Left renal pelvis (tissue), 4 donors: ENCODE measurements at regions not wholly inside any gene's neighbourhood (a gene's known extent, or its start where the extent isn't known, plus 50 kb on each side); places are given as distances from the start of the nearest gene placed in this dataset.

Source experiments
- DNase-seq, 4 donors: peaks; one replicate each; pipeline ENCODE4 v3.0.0-alpha.2; 2013; ENCODE audit warnings: low read depth in 4 of 4, low spot score in 3 of 4

- no peak for DNase-seq
Measured at GRCh38 chr12:42819846-42820245, 230.3 kb upstream of the PRICKLE1 start.

DNA sequence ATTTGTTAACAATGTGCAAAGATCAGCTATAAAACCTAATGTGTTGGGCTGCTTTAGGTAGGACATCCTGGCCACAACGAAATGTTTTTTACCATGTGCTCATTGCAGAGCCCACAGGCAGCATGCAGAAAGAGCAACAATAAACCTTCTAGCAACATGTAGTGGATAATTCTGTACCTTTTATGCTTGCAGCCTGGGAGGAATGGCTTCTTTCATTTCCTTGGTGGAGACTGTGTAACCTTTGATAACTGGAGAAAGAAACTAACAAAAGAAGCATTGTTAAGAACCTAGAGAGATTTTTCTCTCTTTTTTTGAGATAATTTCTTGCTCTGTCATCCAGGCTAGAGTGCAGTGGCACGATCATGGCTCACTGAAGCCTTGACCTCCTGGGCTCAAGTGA lies 225.5 kb upstream of the PRICKLE1 start:
- DNase-seq, result no peak

GRCh38 chr12:42812871-42813270 lies 223.3 kb upstream of the PRICKLE1 start:
- no peak for DNase-seq

DNA sequence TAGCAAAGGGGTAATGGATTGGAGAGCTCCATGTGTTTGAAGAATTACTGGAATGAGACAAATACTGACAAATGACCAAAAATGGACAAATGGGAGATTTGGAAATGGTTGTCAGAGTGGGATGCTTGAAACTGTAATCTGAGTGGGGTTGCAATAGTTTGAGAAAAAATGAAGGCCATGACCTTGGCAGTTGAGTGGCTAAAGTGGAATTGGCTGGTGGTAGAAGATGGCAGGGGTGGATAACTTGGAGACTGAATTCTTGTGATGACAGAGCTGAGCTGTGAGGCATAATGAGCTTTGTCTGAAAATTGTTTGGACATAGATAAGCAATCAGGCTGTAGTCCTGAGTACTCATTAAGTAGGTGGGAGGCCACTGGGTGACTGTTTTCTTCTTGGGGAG lies 222.5 kb upstream of the PRICKLE1 start:
- no peak for DNase-seq

GRCh38 chr12:42810006-42810405 lies 220.5 kb upstream of the PRICKLE1 start:
- DNase-seq, result no peak

DNA sequence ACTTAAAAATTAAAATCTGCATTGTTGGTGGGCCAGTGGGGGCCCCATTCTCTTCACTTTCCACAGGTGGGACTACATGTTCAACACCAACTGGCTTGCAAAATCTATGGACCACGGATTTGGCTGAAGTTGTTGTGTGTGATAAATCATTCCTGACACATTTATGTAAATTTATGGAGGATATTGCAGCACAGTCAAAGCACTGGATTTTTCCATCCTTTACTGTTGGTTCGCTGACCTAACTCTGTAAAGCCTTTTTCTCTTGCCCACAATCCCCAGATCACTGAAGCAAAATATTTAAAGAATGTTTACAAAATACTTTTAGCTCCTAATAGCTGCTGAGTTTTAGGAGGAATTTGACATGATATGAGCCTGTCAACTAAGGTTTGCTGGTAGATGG lies 219.7 kb upstream of the PRICKLE1 start:
- no peak for DNase-seq

- no peak for DNase-seq
Measured at GRCh38 chr12:42807766-42808165, 218.2 kb upstream of the PRICKLE1 start.

GRCh38 chr12:42807251-42807650 lies 217.7 kb upstream of the PRICKLE1 start:
- no peak for DNase-seq

DNA sequence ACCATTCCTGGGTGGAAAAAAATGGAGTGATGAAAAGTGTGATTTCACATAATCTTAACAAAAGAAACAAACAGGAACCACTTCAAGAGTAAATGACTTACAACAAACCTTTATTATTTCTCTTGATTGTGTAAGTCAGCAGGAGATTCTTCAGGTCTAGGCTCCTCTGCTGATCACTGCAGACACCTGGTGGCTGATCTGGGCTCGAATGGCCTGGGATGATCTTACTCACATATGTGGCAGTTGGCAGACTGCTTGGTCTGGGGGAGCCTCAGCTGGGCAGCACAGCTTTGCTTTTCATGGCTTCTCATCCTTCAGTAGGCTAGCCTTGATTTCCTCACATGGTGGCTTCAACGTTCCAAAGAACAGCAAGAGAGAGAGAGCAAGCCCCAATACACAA lies 215.4 kb upstream of the PRICKLE1 start:
- no peak for DNase-seq

GRCh38 chr12:42802785-42803189 lies 213.2 kb upstream of the PRICKLE1 start:
- DNase-seq, result no peak

GRCh38 chr12:42801271-42801670 lies 211.7 kb upstream of the PRICKLE1 start:
- no peak for DNase-seq

DNA sequence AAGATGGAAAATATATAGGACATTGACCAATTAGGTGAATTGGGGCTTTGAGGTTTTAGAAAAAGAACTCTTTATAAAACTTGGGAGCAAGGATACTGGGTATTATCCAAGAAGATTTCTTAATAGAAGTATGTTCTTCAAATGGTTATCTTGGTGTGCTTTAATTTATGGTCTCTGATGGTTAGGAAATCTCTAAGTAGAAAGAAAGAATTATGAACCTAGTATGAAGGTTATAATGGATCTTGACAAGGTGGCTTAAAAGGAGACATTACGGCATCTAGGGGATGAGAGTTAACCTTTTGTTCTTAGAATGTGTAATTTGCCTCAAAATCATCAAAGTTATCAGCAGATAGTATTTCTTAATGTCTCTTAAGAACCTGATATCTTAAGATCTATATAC lies 210.4 kb upstream of the PRICKLE1 start:
- DNase-seq, result no peak

- DNase-seq, result no peak
Measured at GRCh38 chr12:42798811-42799438, 209.4 kb upstream of the PRICKLE1 start.

GRCh38 chr12:42794806-42795205 lies 205.3 kb upstream of the PRICKLE1 start:
- no peak for DNase-seq

- no peak for DNase-seq
Measured at GRCh38 chr12:42793166-42793565, 203.6 kb upstream of the PRICKLE1 start.

DNA sequence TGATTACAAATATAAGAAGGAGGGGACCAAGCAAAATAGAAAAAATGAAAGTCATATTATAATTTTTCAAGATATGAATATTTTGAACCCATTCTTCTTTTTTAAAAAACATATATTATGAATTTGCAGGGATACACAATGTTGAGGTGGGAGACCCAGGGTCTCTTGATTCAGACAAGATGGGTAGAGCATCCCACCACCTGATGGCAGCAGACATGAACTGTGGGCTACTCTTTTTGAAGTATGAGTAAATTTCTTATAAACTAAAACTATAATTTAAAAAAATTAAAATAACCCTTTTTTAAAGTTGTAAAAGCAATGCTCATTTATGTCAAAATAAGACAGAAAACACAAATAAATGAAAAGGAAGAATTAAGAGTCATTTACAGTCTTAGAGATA lies 202.7 kb upstream of the PRICKLE1 start:
- no peak for DNase-seq

DNA sequence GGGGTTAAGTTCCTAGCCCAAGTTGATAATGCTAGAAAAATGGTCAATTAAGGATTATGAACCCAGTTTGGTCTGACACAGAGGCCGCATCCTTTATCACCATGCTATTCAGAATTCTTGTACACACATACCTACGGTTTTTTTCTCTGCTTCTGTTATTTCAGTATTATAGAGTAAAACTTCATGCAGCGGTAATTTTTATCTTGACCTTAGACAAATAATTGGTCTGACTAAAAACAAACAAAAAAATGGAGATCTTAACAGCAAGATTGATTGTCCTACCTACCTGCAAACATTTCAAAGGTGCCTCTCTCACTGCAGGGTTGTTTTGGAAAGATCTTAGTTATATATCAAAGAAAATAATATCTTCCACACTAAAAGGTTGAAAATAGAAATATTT lies 201.9 kb upstream of the PRICKLE1 start:
- DNase-seq, result no peak

DNA sequence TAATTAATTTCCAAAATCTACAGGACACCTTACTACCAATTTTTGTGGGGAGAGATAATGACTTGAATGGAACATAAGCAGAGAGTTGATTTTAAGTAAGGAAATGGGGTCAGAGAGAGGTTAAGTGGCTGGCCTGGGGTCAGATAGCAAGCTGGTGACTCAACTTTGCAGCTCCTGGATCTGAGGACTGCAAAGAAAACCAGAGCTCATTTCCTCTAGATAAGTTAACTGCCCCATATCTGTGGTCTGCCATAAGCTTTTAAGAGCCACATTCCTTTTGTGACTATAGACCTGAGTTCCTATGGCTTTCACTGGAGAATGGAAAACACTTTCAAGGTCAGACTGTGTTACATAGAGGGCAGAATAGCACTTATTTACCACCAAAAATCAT lies 201.2 kb upstream of the PRICKLE1 start:
- DNase-seq, result no peak

DNA sequence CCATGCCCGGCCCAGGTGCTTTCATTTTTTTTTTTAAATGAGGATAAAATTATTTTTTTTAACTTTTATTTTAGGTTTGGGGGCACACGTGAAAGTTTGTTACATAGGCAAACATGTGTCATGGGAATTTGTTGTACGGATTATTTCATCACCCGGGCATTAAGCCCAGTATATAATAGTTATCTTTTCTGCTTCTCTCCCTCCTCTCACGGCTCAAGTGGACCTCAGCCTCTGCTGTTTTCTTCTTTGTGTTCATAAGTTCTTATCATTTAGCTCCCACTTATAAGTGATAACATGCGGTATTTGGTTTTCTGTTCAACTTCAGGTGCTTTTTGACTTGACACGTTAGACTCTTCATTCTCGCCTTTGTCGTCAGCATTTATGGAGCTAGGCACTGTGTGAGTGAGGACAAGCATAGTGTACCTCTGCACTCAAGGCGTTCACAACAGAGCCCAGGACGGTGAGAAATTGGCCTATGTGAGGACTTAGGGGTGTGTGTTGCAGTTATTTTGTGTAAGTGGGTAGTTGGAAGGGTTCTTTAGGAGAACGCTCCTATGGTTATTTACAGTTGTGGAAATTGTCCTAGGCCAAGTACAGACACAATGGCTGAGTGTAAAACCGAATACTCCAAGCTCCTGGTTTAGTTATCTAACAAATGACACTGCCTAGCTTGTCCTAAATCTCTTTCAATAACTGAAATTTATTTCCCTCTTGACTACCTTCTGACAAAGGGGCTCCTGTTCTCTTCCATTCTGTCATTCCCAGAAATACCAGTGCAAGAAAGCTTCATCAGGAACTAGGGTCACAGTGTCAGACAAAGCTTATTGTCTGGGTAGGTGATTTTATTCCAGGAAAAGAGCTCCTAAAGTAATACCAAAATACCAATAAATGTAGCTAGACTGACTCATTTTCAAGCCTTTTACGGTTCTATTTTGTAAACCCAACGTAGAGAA lies 200.5 kb upstream of the PRICKLE1 start:
- DNase-seq, result no peak

DNA sequence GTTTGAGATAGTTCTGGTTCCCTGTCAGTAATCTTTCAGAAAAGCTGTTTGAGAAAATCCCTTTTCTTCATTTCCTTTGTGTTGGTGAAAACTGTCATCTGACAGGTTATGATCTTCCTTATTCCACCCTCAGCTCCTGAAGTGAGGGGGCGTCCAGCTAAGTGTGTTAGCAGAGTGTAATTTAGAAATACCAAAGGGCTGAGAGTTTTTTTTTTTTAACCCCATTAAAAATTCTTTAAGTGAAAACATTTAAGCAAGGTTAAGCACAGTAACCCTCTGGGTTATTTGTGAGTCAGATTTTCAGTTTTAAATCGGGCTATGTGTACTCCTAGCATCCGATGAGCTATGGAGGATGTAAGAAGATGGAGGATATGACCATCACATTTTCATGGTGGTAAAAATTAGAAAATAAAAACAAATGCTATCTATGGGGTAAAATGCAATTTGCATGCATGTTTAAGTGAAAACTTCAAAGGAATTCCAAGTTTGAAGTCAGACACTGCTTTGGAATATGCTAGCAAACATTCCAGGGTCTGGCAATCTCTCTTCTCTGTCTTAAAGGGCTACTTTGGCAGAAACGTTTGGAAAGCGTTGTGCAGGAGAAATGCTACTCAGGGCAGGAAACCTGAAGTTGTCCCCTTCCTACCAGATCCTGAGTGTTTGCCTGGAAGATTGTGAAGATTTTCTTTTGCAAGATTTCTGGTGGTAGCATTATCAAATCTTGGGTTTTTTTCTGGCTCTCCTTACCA lies 197.0 kb upstream of the PRICKLE1 start:
- DNase-seq, result no peak

GRCh38 chr12:42785944-42786343 lies 196.4 kb upstream of the PRICKLE1 start:
- no peak for DNase-seq
